ENCODE measurements at regions not wholly inside any gene's neighbourhood (a gene's known extent, or its start where the extent isn't known, plus 50 kb on each side); places are given as distances from the start of the nearest gene placed in this dataset.

GRCh38 chr14:40464531-40464930, 1032.3 kb upstream of the FBXO33 start:
- ATAC-seq (ENCODE audit: low FRiP score) = no peak
- DNase-seq (ENCODE audit: low spot score) = no peak
- no peak for TF ChIP-seq CTCF (IDR thresholded peaks at IDR 0.05)

- TF ChIP-seq CTCF (IDR thresholded peaks at IDR 0.05) = no peak
- no peak for DNase-seq (ENCODE audit: low spot score)
- ATAC-seq (ENCODE audit: low FRiP score) = no peak
These were observed 1031.7 kb upstream of the FBXO33 start for GRCh38 chr14:40463886-40464285.

- DNase-seq (ENCODE audit: low spot score) = no peak
- ATAC-seq (ENCODE audit: low FRiP score) = no peak
- no peak for TF ChIP-seq CTCF (IDR thresholded peaks at IDR 0.05)
These were observed 1020.4 kb upstream of the FBXO33 start for GRCh38 chr14:40452674-40453073.

- no peak for DNase-seq (ENCODE audit: low spot score)
- no peak for ATAC-seq (ENCODE audit: low FRiP score)
- no peak for TF ChIP-seq CTCF (IDR thresholded peaks at IDR 0.05)
These were observed 1014.8 kb upstream of the FBXO33 start for GRCh38 chr14:40447017-40447416.

GRCh38 chr14:40445020-40445419, 1012.8 kb upstream of the FBXO33 start:
- no peak for ATAC-seq (ENCODE audit: low FRiP score)
- no peak for TF ChIP-seq CTCF (IDR thresholded peaks at IDR 0.05)
- no peak for DNase-seq (ENCODE audit: low spot score)

- ATAC-seq (ENCODE audit: low FRiP score) = no peak
- no peak for DNase-seq (ENCODE audit: low spot score)
- TF ChIP-seq CTCF (IDR thresholded peaks at IDR 0.05) = no peak
These were observed 1004.3 kb upstream of the FBXO33 start for GRCh38 chr14:40436551-40436950.

GRCh38 chr14:40417777-40418401, 985.7 kb upstream of the FBXO33 start:
- TF ChIP-seq CTCF (IDR thresholded peaks at IDR 0.05) = no peak
- no peak for ATAC-seq (ENCODE audit: low FRiP score)
- DNase-seq (ENCODE audit: low spot score) = no peak
